ENCODE measurements at regions not wholly inside any gene's neighbourhood (a gene's known extent, or its start where the extent isn't known, plus 50 kb on each side); places are given as distances from the start of the nearest gene placed in this dataset.

- CTCF ChIA-PET (ENCODE audit: low intra/inter-chr PET ratio) = interaction anchor here (1.1 kb wide), 1 partner anchor 165 kb away, joined by 9 read pairs; no protein-coding TSS in a partner anchor
- 8% methylated on average over 5 of the region's 5 CpGs for WGBS (ENCODE audit: insufficient coverage, low coverage, missing lambda C conversion rate)
Measured at GRCh38 chr2:8520791-8521344, 161.0 kb upstream of the ID2 start.

More at GRCh38 chr2:8520791-8521344, 161.0 kb upstream of the ID2 start:
- ATAC-seq (no peak), FAIRE-seq (no peak), DNase-seq (ENCODE audit: extremely low read depth in 1 of 4, low spot score in 3 of 4) (no peak)
- no peak overlapping the region for H3K27ac ChIP-seq (ENCODE audit: extremely low read depth, low read depth, low read length)
- no TSS peak for BruUV-seq (replicated peaks)
- H3K27me3 ChIP-seq (ENCODE audit: control insufficient read depth in 2 of 2, insufficient read depth in 2 of 2, low read length in 2 of 2) = peaks cover 9 to 34% of the 10 kb centered on the region in 2 experiments; a peak in 4 of 5 replicates
- H4K20me1 ChIP-seq (replicated peaks; ENCODE audit: control insufficient read depth, insufficient read depth, low read length) = no peaks in the 10 kb centered on the region
- POLR2A ChIA-PET = interaction anchor here (0.6 to 3.6 kb wide), 7 partner anchors 9 to 794 kb away, joined by 3 to 10 read pairs (median 3); partner anchors contain the start of gene ID2
- H3K4me2 ChIP-seq (ENCODE audit: insufficient read depth, low read length) = no peak overlapping the region
- no peak overlapping the region for H2AFZ ChIP-seq (ENCODE audit: low read depth, low read length)
- H3K79me2 ChIP-seq (ENCODE audit: control insufficient read depth, insufficient read depth, low read length) = no peaks in the 10 kb centered on the region
- intact Hi-C loops (cut with micrococcal nuclease) (loop anchor here (10.0 kb wide), 1 partner anchor 624 kb away; no protein-coding TSS in a partner anchor), in situ Hi-C loops (cut with MboI) (no loop called here)
- H3K9ac ChIP-seq (ENCODE audit: insufficient read depth in 1 of 2, low read depth in 2 of 2, low read length in 2 of 2) = no peak overlapping the region
- no peaks in the 10 kb centered on the region for H3K9me3 ChIP-seq (replicated peaks; ENCODE audit: control insufficient read depth, insufficient read depth, low read depth, low read length)
- H3K36me3 ChIP-seq (ENCODE audit: control insufficient read depth, insufficient read depth, low read length) = no peaks in the 10 kb centered on the region
- TF ChIP-seq HNRNPLL (IDR thresholded peaks at IDR 0.05; ENCODE audit: low read depth, low read length, poor library complexity, severe bottlenecking) (no peak), ZFP30 (CRISPR knock-in tag; IDR thresholded peaks at IDR 0.05; ENCODE audit: borderline replicate concordance) (no peak), PHF21A (IDR thresholded peaks at IDR 0.05; ENCODE audit: borderline replicate concordance, low read depth) (no peak), HDGF (IDR thresholded peaks at IDR 0.05) (no peak), GMEB1 (CRISPR knock-in tag; IDR thresholded peaks at IDR 0.05) (no peak), CCAR2 (IDR thresholded peaks at IDR 0.05; ENCODE audit: low read depth, low read length) (no peak), NCOR1 (IDR thresholded peaks at IDR 0.05) (no peak), HIVEP1 (CRISPR knock-in tag; IDR thresholded peaks at IDR 0.05) (no peak), ZNF217 (CRISPR knock-in tag; IDR thresholded peaks at IDR 0.05) (no peak), CEBPB (tag; IDR thresholded peaks at IDR 0.05) (no peak), ARID4B (CRISPR knock-in tag; IDR thresholded peaks at IDR 0.05) (no peak), MEIS2 (IDR thresholded peaks at IDR 0.05; ENCODE audit: partially characterized antibody) (no peak), KDM4B (IDR thresholded peaks at IDR 0.05; ENCODE audit: borderline replicate concordance in 2 of 2, low read depth in 1 of 2) (no peak), PRPF4 (IDR thresholded peaks at IDR 0.05; ENCODE audit: insufficient read depth, low read depth, low read length, poor library complexity, severe bottlenecking) (no peak), SAFB (IDR thresholded peaks at IDR 0.05; ENCODE audit: borderline replicate concordance, low read depth, low read length) (no peak), ELF2 (CRISPR knock-in tag; IDR thresholded peaks at IDR 0.05) (no peak), KDM2B (CRISPR knock-in tag; IDR thresholded peaks at IDR 0.05) (no peak), MTA3 (IDR thresholded peaks at IDR 0.05; ENCODE audit: borderline replicate concordance) (no peak), GATA2 (CRISPR knock-in tag; IDR thresholded peaks at IDR 0.05) (no peak)
- H3K9me1 ChIP-seq (ENCODE audit: control insufficient read depth, insufficient read depth, low read length) = no peaks in the 10 kb centered on the region
- peaks cover 6 to 12% of the 10 kb centered on the region in 2 experiments; a peak in 4 of 5 replicates for H3K4me1 ChIP-seq (replicated peaks in 1 of 2; ENCODE audit: control insufficient read depth in 2 of 2, insufficient read depth in 2 of 2, low read length in 2 of 2)
- H3K4me3 ChIP-seq = no peak overlapping the region

All from K562 (cell line).